SK-N-MC (cell line): ENCODE measurements at regions not wholly inside any gene's neighbourhood (a gene's known extent, or its start where the extent isn't known, plus 50 kb on each side); places are given as distances from the start of the nearest gene placed in this dataset.

Experiments used
- EZH2 ChIP-seq: fragments of 200-600 bp; sonication (generic); IDR thresholded peaks from one replicate; pipeline ENCODE4 v1.6.1; 2017; ENCODE audit warnings: antibody characterized with exemption
- POLR2AphosphoS5 ChIP-seq: IDR thresholded peaks from 2 replicates; pipeline ENCODE4 v1.6.1; 2012; ENCODE audit warnings: mild to moderate bottlenecking, low read depth, low read length, borderline replicate concordance

- TF ChIP-seq EZH2 (no peak), POLR2AphosphoS5 (no peak)
Observed at GRCh38 chr19:29006057-29006735, 206.8 kb downstream of the UQCRFS1 start.
